NCI-H460 (cell line): ENCODE measurements at regions not wholly inside any gene's neighbourhood (a gene's known extent, or its start where the extent isn't known, plus 50 kb on each side); places are given as distances from the start of the nearest gene placed in this dataset.
"Not testable (repeated sequence)": the region's sequence is repeated elsewhere in the genome, so short reads cannot be mapped to it uniquely, and the experiment has no call there.

ENCODE experiments used
- DNase-seq: peaks from one replicate; pipeline ENCODE4 v3.0.0-alpha.2; 2016; ENCODE audit warnings: low read depth; ENCODE audit errors: extremely low read depth

GRCh38 chrX:137878401-137878800 lies 312.5 kb downstream of the ZIC3 start:
- DNase-seq: no peak

DNA sequence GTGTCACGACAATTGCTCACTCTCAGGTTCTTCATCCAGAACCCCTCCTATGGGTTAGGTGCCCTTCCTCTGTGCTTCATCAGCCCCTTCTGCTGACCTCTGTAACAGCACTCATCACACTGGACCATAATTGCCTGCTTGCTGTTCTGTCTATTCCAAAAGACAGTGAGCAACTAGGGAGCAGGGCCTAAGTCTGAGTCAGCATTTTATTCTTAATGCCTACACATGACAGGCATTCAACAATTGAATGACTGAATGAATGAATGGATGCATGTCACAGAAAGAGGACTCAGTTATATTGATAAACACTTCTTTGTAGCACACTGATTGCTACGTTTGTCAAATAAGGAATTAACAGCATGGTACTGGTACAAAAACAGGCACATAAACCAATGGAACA lies 317.0 kb downstream of the ZIC3 start:
- DNase-seq: no peak

- DNase-seq: not testable (repeated sequence)
Observed at GRCh38 chrX:137884813-137885212, 318.9 kb downstream of the ZIC3 start.

- DNase-seq: no peak
Observed at GRCh38 chrX:137891431-137891830, 325.5 kb downstream of the ZIC3 start.

DNA sequence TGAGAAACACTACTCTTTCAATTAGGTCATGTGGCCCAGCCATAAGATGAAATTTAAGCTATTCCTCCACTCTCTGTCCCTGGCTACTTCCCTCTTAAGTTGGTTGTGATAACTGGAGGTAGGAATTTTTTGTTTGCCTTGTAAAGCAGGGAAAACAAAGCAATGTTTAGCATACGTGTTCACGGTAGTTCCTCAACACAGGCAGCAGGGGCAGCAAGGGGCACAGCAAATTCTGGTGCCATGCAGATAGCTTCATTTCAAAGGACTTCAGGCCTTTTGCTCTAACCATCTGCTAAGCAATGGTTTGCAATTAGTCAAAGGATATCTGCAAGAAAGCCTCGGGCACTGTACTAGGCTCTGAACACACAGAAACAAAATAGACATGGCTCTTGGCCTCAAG lies 330.2 kb downstream of the ZIC3 start:
- DNase-seq: no peak

GRCh38 chrX:137915466-137915865 lies 349.5 kb downstream of the ZIC3 start:
- DNase-seq: no peak

- DNase-seq: no peak
Observed at GRCh38 chrX:137916090-137916746, 350.3 kb downstream of the ZIC3 start.

GRCh38 chrX:137926090-137926489 lies 360.2 kb downstream of the ZIC3 start:
- no peak for DNase-seq

DNA sequence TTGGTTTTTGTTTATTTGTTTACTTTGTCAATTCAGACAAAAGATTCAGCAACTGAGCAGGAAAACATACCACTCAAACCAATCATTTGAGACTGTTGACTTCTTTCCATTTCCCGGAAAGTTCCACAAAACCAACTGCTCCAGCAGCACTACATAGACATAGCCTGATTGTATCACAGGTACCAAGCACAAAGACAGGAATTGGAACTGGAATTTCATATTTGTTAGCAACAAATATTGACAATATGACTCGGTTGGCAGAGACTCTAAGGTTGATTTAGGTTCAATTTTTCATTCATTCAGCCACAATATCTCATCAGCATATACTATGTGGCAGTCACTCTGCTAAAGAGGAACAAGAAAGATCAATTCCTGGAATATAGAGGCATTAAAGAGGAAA lies 364.0 kb downstream of the ZIC3 start:
- no peak for DNase-seq

- no peak for DNase-seq
Observed at GRCh38 chrX:137930533-137930932, 364.6 kb downstream of the ZIC3 start.

DNA sequence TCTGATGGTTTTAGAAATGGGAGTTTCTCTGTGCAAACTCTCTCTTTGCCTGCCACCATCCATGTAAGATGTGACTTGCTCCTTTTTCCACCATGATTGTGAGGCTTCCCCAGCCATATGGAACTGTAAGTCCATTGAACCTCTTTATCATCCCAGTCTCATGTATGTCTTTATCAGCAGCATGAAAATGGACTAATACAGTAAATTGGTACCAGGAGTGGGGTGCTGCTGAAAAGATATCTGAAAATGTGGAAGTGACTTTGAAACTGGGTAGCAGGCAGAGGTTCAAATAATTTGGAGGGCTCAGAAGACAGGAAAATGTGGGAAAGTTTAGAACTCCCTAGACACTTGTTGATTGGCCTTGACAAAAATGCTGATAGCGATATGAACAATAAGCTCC lies 368.3 kb downstream of the ZIC3 start:
- not testable (repeated sequence) for DNase-seq

DNA sequence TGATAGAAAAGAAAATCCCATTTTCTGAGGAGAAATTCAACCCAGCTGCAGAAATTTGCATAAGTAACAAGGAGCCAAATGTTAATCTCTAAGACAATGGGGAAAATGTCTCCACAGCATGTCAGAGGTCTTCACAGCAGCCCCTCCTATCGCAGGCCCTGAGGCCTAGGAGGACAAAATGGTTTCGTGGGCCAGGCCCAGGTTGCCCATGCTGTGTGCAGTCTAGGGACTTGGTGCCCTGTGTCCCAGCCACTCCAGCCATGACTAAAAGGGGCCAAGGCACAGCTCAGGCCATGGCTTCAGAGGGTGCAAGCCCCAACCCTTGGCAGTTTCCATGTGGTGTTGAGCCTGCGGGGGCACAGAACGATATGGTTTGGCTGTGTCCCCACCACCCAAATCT lies 369.0 kb downstream of the ZIC3 start:
- DNase-seq: not testable (repeated sequence)

- DNase-seq: no peak
Observed at GRCh38 chrX:137945470-137945869, 379.5 kb downstream of the ZIC3 start.

GRCh38 chrX:137969191-137969590 lies 403.3 kb downstream of the ZIC3 start:
- DNase-seq: no peak

- DNase-seq: no peak
Observed at GRCh38 chrX:137982472-137983172, 416.7 kb downstream of the ZIC3 start.

GRCh38 chrX:137988470-137988869 lies 422.5 kb downstream of the ZIC3 start:
- DNase-seq: no peak

DNA sequence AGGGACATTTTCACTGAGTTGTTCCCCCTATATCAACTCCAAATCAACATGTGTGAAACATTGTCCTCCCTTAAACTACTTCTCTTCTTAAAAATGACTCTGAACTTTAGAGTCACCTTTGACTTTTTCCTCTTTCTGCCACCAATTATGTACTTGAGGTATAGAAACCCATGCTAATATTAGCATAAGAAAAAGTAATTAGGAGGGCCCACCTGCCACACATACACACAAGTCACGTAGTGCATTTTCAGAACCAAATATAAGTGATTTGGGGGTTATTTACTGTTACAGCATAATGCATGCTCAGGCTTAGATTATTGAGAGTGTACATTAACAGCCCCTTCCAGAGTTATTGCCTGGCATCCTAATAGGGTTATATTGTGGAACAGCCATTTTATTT lies 432.7 kb downstream of the ZIC3 start:
- DNase-seq: no peak

GRCh38 chrX:137999071-137999470 lies 433.1 kb downstream of the ZIC3 start:
- no peak for DNase-seq

- DNase-seq: no peak
Observed at GRCh38 chrX:137999552-137999951, 433.6 kb downstream of the ZIC3 start.

DNA sequence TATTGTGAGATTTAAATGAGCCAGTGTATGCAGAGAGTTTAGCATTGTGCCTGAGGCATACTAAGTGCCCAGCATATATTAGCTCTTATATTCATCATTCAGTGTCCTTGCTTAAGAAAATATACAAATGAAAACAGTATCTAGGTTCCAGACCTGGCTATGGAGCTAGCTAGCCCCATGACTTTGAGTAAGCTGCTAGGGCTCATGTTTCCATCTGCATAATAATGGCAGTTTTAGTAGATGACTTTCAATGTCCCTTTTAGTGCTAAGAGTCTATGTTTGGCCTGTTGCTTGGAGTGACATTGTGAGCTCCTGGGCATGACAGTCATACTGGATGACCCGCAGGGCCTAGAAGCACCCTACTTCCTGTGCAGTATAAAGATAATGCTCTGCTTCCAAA lies 435.3 kb downstream of the ZIC3 start:
- no peak for DNase-seq

DNA sequence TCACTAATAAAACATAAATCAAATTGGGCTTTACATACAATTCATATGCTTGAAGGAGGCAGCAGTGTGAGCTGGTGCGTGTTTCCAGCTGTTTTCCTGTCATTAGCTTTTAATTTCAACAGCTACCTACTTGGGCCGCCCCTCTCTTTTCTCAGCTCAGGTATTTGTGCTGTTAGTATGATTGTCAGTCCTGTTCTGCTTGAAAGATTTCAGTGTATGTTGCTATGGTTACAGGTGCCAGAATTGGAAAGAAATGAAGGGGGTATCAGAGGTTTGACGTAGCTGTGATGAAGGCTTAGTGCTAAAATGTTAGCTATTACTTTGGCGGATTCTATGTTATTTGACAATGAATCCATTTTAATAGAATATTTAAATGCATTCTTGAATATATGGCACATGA lies 440.3 kb downstream of the ZIC3 start:
- no peak for DNase-seq

- DNase-seq: no peak
Observed at GRCh38 chrX:138008281-138008680, 442.4 kb downstream of the ZIC3 start.

GRCh38 chrX:138011468-138011867 lies 445.5 kb downstream of the ZIC3 start:
- no peak for DNase-seq
